Right lobe of liver (tissue), 6 donors: ENCODE measurements at regions not wholly inside any gene's neighbourhood (a gene's known extent, or its start where the extent isn't known, plus 50 kb on each side); places are given as distances from the start of the nearest gene placed in this dataset.
"Not testable (repeated sequence)": the region's sequence is repeated elsewhere in the genome, so short reads cannot be mapped to it uniquely, and the experiment has no call there.

Experiments
- ATAC-seq, 4 donors: fragments of 200-7000 bp; cut with Tn5 transposase; one replicate each; pipeline ENCODE4 v1.9.1; 2020; ENCODE audit warnings: mild to moderate bottlenecking in 4 of 4, moderate library complexity in 4 of 4
- DNase-seq, 3 donors: peaks; one replicate each; pipeline ENCODE4 v3.0.0-alpha.2; 2020
- H3K27ac ChIP-seq, 3 donors: fragments of 200-600 bp; one replicate each; pipeline ENCODE4 v1.8.0; 2022
- H3K27me3 ChIP-seq, 2 donors: fragments of 200-600 bp; one replicate each; pipeline ENCODE4 v1.8.0; 2022
- H3K36me3 ChIP-seq, 4 donors: fragments of 200-600 bp; sonication (generic) in 1 of 4; one replicate each; pipeline versions ENCODE4 v1.5.1 to v1.8.0; 2017 to 2022; ENCODE audit warnings: control low read depth in 1 of 4
- H3K4me1 ChIP-seq, 4 donors: fragments of 200-600 bp; sonication (generic) in 1 of 4; one replicate each; pipeline versions ENCODE4 v1.5.1 to v1.8.0; 2017 to 2022; ENCODE audit warnings: control low read depth in 1 of 4
- H3K4me3 ChIP-seq, 3 donors: fragments of 200-600 bp; one replicate each; pipeline ENCODE4 v1.8.0; 2022
- H3K9me3 ChIP-seq, 4 donors: fragments of 200-600 bp; sonication (generic) in 1 of 4; one replicate each; pipeline versions ENCODE4 v1.5.1 to v1.8.0; 2017 to 2022; ENCODE audit warnings: control low read depth in 1 of 4
- CTCF ChIP-seq, 4 donors: fragments of 200-600 bp in 3 of 4; fragments of 450-650 bp in 1 of 4; IDR thresholded peaks; one replicate each; pipeline versions ENCODE4 v1.5.1 to v1.8.0; 2016 to 2022; ENCODE audit warnings: antibody characterized with exemption in 4 of 4, mild to moderate bottlenecking in 2 of 4
- POLR2A ChIP-seq: fragments of 450-650 bp; IDR thresholded peaks from one replicate; pipeline ENCODE4 v1.6.1; 2017; ENCODE audit warnings: antibody characterized with exemption, mild to moderate bottlenecking
- WGBS: methylation state at CpG from one replicate; pipeline ENCODE4 v1.1.6; 2018; ENCODE audit warnings: low coverage, low lambda C conversion rate; ENCODE audit not compliant: insufficient coverage; ENCODE audit errors: missing lambda C conversion rate; 5-methylcytosine and 5-hydroxymethylcytosine counted together
- intact Hi-C, 2 donors: fragments of 100-400 bp; cut with DNase I; formaldehyde crosslinking; loops; one replicate each; pipeline versions ENCODE4 v1.11.2 to v1.14.1; 2022
- donor health status: DM: no; HTN: yes; CAD: no.
- donor health status: DM: no; HTN: no; CAD: no.
- donor health status: DM: no; HTN: no; CAD: no.
- donor health status: DM: no; HTN: yes; CAD: no.
- donor health status: DM: no; HTN: yes; CAD: no.

- Histone ChIP-seq H3K27me3 (no peaks in the 10 kb centered on the region), H3K9me3 (no peaks in the 10 kb centered on the region), H3K4me1 (no peaks in the 10 kb centered on the region), H3K27ac (no peak overlapping the region), H3K4me3 (no peak overlapping the region), H3K36me3 (no peaks in the 10 kb centered on the region)
- intact Hi-C loops, result no loop called here
- TF ChIP-seq POLR2A, result no peak
- WGBS, result 24% methylated on average over 4 of the region's 4 CpGs
- DNase-seq, result no peak
- no peak for ATAC-seq
Measured at GRCh38 chr7:9516662-9517061, 1083.3 kb downstream of the NXPH1 start.

- ATAC-seq (no peak), DNase-seq (no peak)
- Histone ChIP-seq H3K27me3 (no peaks in the 10 kb centered on the region), H3K27ac (no peak overlapping the region), H3K4me1 (no peaks in the 10 kb centered on the region), H3K36me3 (no peaks in the 10 kb centered on the region), H3K9me3 (no peaks in the 10 kb centered on the region), H3K4me3 (no peak overlapping the region)
- WGBS, result 88% methylated on average over 2 of the region's 2 CpGs
- intact Hi-C loops, result no loop called here
- TF ChIP-seq POLR2A, result no peak
- no peak for TF ChIP-seq CTCF (IDR thresholded peaks at IDR 0.05)
Measured at GRCh38 chr7:9523579-9523978, 1090.2 kb downstream of the NXPH1 start.

GRCh38 chr7:9552431-9552830 is 1119.0 kb downstream of the NXPH1 start:
- ATAC-seq, DNase-seq, H3K9me3 ChIP-seq, intact Hi-C loops, H3K36me3 ChIP-seq, H3K4me3 ChIP-seq, H3K4me1 ChIP-seq, H3K27me3 ChIP-seq, H3K27ac ChIP-seq: not testable (repeated sequence)
- WGBS, result 75% methylated on average over 4 of the region's 4 CpGs

- intact Hi-C loops, result no loop called here
- ATAC-seq, result no peak
Measured at GRCh38 chr7:9557853-9558252, 1124.4 kb downstream of the NXPH1 start.

GRCh38 chr7:9575716-9576115 is 1142.3 kb downstream of the NXPH1 start:
- no peak for ATAC-seq
- intact Hi-C loops, result no loop called here
- TF ChIP-seq CTCF (IDR thresholded peaks at IDR 0.05), result no peak
- TF ChIP-seq POLR2A, result no peak
- Histone ChIP-seq H3K27me3 (no peaks in the 10 kb centered on the region), H3K27ac (no peak overlapping the region), H3K36me3 (no peaks in the 10 kb centered on the region), H3K4me3 (no peak overlapping the region), H3K9me3 (peaks cover 0 to 2% (median 0%) of the 10 kb centered on the region in 4 donors), H3K4me1 (no peaks in the 10 kb centered on the region)
- 68% methylated on average over 1 of the region's 1 CpG for WGBS
- no peak for DNase-seq

More at GRCh38 chr7:9557853-9558252, 1124.4 kb downstream of the NXPH1 start:
- H3K9me3 ChIP-seq, result no peaks in the 10 kb centered on the region
- DNase-seq, result no peak
- no peak overlapping the region for H3K27ac ChIP-seq
- peaks cover 0 to 4% of the 10 kb centered on the region in 2 donors for H3K27me3 ChIP-seq
- WGBS, result 25% methylated on average over 3 of the region's 3 CpGs
- no peak for TF ChIP-seq CTCF (IDR thresholded peaks at IDR 0.05)
- no peak for TF ChIP-seq POLR2A
- no peaks in the 10 kb centered on the region for H3K4me1 ChIP-seq
- no peak overlapping the region for H3K4me3 ChIP-seq
- no peaks in the 10 kb centered on the region for H3K36me3 ChIP-seq

- H3K9me3 ChIP-seq, result peaks cover 0 to 1% (median 0%) of the 10 kb centered on the region in 4 donors
- no peak overlapping the region for H3K4me3 ChIP-seq
- H3K36me3 ChIP-seq, result no peaks in the 10 kb centered on the region
- H3K27ac ChIP-seq, result no peak overlapping the region
- DNase-seq, result no peak
- ATAC-seq, result no peak
- H3K27me3 ChIP-seq, result no peaks in the 10 kb centered on the region
- H3K4me1 ChIP-seq, result no peaks in the 10 kb centered on the region
- 25% methylated on average over 2 of the region's 2 CpGs for WGBS
- intact Hi-C loops, result no loop called here
- no peak for TF ChIP-seq POLR2A
- TF ChIP-seq CTCF (IDR thresholded peaks at IDR 0.05), result no peak
Measured at GRCh38 chr7:9582824-9583223, 1149.4 kb downstream of the NXPH1 start.
